Gastrocnemius medialis (tissue), 4 donors: ENCODE measurements at regions not wholly inside any gene's neighbourhood (a gene's known extent, or its start where the extent isn't known, plus 50 kb on each side); places are given as distances from the start of the nearest gene placed in this dataset.

ENCODE experiments used
- POLR2A ChIP-seq, 2 donors: fragments of 450-650 bp; IDR thresholded peaks; one replicate each; pipeline ENCODE4 v1.6.1; 2017; ENCODE audit warnings: antibody characterized with exemption in 2 of 2, mild to moderate bottlenecking in 2 of 2, moderate library complexity in 2 of 2
- TF ChIP-seq, protein P1 (sequence below), 5 experiments: fragments of 450-650 bp in 3 of 5; fragments of 200-600 bp in 2 of 5; sonication (generic) in 2 of 5; IDR thresholded peaks in 4 of 5; conservative IDR thresholded peaks in 1 of 5; 1 replicate in 4 of 5; 2 replicates in 1 of 5; pipeline ENCODE4 v1.5.1; 2016 to 2019; ENCODE audit warnings: antibody characterized with exemption in 5 of 5, mild to moderate bottlenecking in 3 of 5, moderate library complexity in 3 of 5

DNA sequence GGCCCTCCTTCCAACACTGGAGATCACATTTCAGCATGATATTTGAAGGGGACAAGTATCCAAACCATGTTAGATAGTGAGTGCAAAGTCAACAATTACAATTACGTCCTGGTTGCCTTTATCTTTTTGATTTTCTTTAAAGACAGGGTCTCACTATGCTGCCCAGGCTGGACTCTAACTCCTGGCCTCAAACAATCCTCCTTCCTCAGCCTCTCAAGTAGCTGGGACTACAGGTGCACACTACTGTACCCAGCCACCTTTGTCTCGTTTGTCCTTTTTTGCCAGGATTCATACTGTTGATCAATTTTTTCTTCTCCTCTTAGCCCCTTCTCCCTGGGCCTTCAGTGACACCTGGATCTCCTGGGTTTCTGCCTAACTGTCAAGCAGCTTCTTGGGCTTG lies 240.5 kb upstream of the FANCL start:
- TF ChIP-seq, protein P1, sequence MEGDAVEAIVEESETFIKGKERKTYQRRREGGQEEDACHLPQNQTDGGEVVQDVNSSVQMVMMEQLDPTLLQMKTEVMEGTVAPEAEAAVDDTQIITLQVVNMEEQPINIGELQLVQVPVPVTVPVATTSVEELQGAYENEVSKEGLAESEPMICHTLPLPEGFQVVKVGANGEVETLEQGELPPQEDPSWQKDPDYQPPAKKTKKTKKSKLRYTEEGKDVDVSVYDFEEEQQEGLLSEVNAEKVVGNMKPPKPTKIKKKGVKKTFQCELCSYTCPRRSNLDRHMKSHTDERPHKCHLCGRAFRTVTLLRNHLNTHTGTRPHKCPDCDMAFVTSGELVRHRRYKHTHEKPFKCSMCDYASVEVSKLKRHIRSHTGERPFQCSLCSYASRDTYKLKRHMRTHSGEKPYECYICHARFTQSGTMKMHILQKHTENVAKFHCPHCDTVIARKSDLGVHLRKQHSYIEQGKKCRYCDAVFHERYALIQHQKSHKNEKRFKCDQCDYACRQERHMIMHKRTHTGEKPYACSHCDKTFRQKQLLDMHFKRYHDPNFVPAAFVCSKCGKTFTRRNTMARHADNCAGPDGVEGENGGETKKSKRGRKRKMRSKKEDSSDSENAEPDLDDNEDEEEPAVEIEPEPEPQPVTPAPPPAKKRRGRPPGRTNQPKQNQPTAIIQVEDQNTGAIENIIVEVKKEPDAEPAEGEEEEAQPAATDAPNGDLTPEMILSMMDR (IDR thresholded peaks at IDR 0.05 in 4 of 5, conservative IDR thresholded peaks at IDR 0.05 in 1 of 5), result no peak
- no peak for TF ChIP-seq POLR2A (IDR thresholded peaks at IDR 0.05)
